ENCODE measurements at regions not wholly inside any gene's neighbourhood (a gene's known extent, or its start where the extent isn't known, plus 50 kb on each side); places are given as distances from the start of the nearest gene placed in this dataset.

- Histone ChIP-seq H3K9me2 (no peaks in the 10 kb centered on the region), H3K9ac (no peak overlapping the region), H3K79me2 (ENCODE audit: insufficient read depth) (no peaks in the 10 kb centered on the region), H3F3A (replicated peaks; ENCODE audit: insufficient read depth) (no peaks in the 10 kb centered on the region), H4K20me1 (ENCODE audit: insufficient read depth) (no peaks in the 10 kb centered on the region), H3K4me2 (no peak overlapping the region), H3K9me3 (no peaks in the 10 kb centered on the region), H3K4me3 (ENCODE audit: low read depth in 2 of 2, low read length in 1 of 2) (no peak overlapping the region), H2AFZ (ENCODE audit: low read depth) (no peak overlapping the region), H3K27ac (ENCODE audit: low read depth in 2 of 2, low read length in 1 of 2) (no peak overlapping the region), H3K27me3 (ENCODE audit: insufficient read depth) (no peaks in the 10 kb centered on the region), H3K4me1 (ENCODE audit: control insufficient read depth in 1 of 2, insufficient read depth in 2 of 2, low read depth in 1 of 2, low read length in 1 of 2) (peaks cover 0 to 2% of the 10 kb centered on the region in 2 experiments; a peak in 2 of 4 replicates), H3K36me3 (replicated peaks in 1 of 2; ENCODE audit: control insufficient read depth in 1 of 2, insufficient read depth in 2 of 2, low read length in 1 of 2) (no peaks in the 10 kb centered on the region)
- CTCF ChIA-PET = interaction anchor here (1.0 to 2.1 kb wide), 2 partner anchors 15 to 78 kb away, joined by 3 to 7 read pairs; no protein-coding TSS in a partner anchor
- WGBS (ENCODE audit: low lambda C conversion rate) = 44% methylated on average over 5 of the region's 5 CpGs
- POLR2A ChIA-PET = no interaction called here
- TF ChIP-seq, protein P1, sequence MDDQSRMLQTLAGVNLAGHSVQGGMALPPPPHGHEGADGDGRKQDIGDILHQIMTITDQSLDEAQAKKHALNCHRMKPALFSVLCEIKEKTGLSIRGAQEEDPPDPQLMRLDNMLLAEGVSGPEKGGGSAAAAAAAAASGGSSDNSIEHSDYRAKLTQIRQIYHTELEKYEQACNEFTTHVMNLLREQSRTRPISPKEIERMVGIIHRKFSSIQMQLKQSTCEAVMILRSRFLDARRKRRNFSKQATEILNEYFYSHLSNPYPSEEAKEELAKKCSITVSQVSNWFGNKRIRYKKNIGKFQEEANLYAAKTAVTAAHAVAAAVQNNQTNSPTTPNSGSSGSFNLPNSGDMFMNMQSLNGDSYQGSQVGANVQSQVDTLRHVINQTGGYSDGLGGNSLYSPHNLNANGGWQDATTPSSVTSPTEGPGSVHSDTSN (IDR thresholded peaks at IDR 0.05) = no peak
- TF ChIP-seq JUND (IDR thresholded peaks at IDR 0.05) = no peak
- TF ChIP-seq EP300 (IDR thresholded peaks at IDR 0.05; ENCODE audit: borderline replicate concordance in 1 of 2, low read depth in 1 of 2, low read length in 1 of 2) = no peak
- TF ChIP-seq RFX5 (IDR thresholded peaks at IDR 0.05; ENCODE audit: low read length) = no peak
- TF ChIP-seq NFIC (IDR thresholded peaks at IDR 0.05; ENCODE audit: borderline replicate concordance) = no peak
- TF ChIP-seq MEF2A (IDR thresholded peaks at IDR 0.05; ENCODE audit: borderline replicate concordance, low read depth) = no peak
- TF ChIP-seq TAF1 (IDR thresholded peaks at IDR 0.05; ENCODE audit: borderline replicate concordance, low read depth, low read length) = no peak
- TF ChIP-seq RCOR1 (IDR thresholded peaks at IDR 0.05; ENCODE audit: low read length) = no peak
- TF ChIP-seq YY1 (IDR thresholded peaks at IDR 0.05; ENCODE audit: low read depth) = no peak
- no peak for TF ChIP-seq CTCF (IDR thresholded peaks at IDR 0.05)
- TF ChIP-seq NRF1 (IDR thresholded peaks at IDR 0.05; ENCODE audit: low read depth, low read length) = no peak
- no peak for TF ChIP-seq IRF3 (IDR thresholded peaks at IDR 0.05; ENCODE audit: low read depth, low read length)
- TF ChIP-seq POLR2AphosphoS5 (IDR thresholded peaks at IDR 0.05; ENCODE audit: low read depth, low read length) = no peak
- TF ChIP-seq RXRA (IDR thresholded peaks at IDR 0.05; ENCODE audit: borderline replicate concordance, low read depth) = no peak
- TF ChIP-seq FOSL2 (IDR thresholded peaks at IDR 0.05; ENCODE audit: borderline replicate concordance, low read depth) = no peak
- TF ChIP-seq, protein P2, sequence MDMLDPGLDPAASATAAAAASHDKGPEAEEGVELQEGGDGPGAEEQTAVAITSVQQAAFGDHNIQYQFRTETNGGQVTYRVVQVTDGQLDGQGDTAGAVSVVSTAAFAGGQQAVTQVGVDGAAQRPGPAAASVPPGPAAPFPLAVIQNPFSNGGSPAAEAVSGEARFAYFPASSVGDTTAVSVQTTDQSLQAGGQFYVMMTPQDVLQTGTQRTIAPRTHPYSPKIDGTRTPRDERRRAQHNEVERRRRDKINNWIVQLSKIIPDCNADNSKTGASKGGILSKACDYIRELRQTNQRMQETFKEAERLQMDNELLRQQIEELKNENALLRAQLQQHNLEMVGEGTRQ (IDR thresholded peaks at IDR 0.05; ENCODE audit: borderline replicate concordance, low read depth, low read length) = no peak
- TF ChIP-seq MXI1 (IDR thresholded peaks at IDR 0.05; ENCODE audit: low read depth, low read length) = no peak
- no peak for TF ChIP-seq TEAD4 (IDR thresholded peaks at IDR 0.05; ENCODE audit: borderline replicate concordance, insufficient read depth)
- no peak for TF ChIP-seq FOXM1 (IDR thresholded peaks at IDR 0.05; ENCODE audit: low read depth)
- no peak for DNase-seq
Observed at GRCh38 chr2:17231394-17231965, 286.8 kb downstream of the RAD51AP2 start.
